OCI-LY3 (cell line): ENCODE measurements at regions not wholly inside any gene's neighbourhood (a gene's known extent, or its start where the extent isn't known, plus 50 kb on each side); places are given as distances from the start of the nearest gene placed in this dataset.

Source experiments
- CTCF ChIP-seq: fragments of 200-600, 300-600 bp; sonication (generic); IDR thresholded peaks from 2 replicates; pipeline ENCODE4 v1.5.1; 2014; ENCODE audit warnings: antibody characterized with exemption, low read length, low read depth
- EZH2phosphoT487 ChIP-seq: fragments of 200-600 bp; shearing (Covaris generic); IDR thresholded peaks from 2 replicates; pipeline ENCODE4 v1.6.1; 2018; ENCODE audit warnings: antibody characterized with exemption, mixed run types, low read depth

- TF ChIP-seq CTCF, result no peak
- TF ChIP-seq EZH2phosphoT487, result no peak
Measured at GRCh38 chr6:98094696-98095095, 739.7 kb upstream of the POU3F2 start.
